Tongue (tissue), 1 donor: ENCODE measurements at regions not wholly inside any gene's neighbourhood (a gene's known extent, or its start where the extent isn't known, plus 50 kb on each side); places are given as distances from the start of the nearest gene placed in this dataset.
A peak's percentile ranks its signal among the peaks of the same experiment; 100 is the strongest.
"Not testable (repeated sequence)": the region's sequence is repeated elsewhere in the genome, so short reads cannot be mapped to it uniquely, and the experiment has no call there.

ENCODE experiments used
- DNase-seq: peaks from one replicate; pipeline ENCODE4 v3.0.0-alpha.2; 2015

GRCh38 chr4:128451270-128451905 is 163.8 kb upstream of the PGRMC2 start:
- no peak for DNase-seq

DNA sequence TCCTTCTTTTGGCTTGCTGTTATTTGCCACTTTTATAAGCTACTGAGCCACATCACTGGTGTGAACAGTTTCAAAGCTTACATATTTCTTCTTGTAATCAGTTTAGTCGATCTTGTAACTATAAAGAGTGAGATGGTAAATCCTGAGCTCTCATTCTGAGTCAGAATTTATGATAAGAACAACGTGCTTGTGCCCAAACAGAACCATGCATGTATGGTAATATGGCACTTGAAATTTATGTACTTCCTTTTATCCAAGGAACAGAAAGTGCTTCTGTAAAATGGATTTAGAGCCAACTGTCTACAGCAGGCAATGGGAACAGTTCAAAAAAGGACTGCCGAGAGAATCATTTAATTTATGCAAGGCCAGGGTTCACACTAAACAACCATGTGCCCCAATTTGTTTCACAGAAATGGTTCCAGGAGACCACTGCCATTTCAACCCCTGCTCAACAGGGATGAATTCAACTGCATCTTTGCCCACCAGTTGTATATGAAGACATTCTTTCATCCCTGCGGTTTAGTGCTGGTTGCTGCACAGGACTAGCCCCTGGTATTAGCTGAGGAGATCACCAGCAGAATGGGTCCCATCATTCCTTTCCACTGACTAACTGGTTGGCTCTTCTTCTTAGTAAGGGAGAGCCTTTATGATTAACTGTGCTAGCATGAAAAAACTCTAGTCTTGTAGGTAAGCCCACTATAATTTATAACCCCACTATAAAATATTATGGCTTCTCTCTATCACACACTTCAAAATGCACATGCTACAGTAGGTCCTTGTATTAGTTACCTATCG is 162.9 kb upstream of the PGRMC2 start:
- no peak for DNase-seq

DNA sequence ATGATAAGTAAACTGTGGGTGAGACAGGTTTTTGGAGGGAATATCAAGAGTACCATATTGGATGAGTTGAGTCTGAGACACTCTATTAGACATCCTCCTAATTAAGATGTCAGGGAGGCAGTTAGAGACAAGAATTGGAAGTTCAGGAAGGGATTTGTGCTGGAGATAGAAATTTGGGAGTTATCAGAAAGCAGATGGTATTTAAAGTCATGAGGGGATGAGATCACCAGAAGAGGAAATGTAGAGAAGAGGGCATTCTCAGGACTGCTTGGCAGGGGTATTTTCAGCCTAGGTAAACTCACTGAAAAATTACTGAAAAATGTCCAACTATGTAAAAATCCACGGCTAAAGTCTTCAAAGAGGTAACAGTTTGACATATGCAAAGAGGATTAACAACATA is 161.6 kb upstream of the PGRMC2 start:
- no peak for DNase-seq

DNA sequence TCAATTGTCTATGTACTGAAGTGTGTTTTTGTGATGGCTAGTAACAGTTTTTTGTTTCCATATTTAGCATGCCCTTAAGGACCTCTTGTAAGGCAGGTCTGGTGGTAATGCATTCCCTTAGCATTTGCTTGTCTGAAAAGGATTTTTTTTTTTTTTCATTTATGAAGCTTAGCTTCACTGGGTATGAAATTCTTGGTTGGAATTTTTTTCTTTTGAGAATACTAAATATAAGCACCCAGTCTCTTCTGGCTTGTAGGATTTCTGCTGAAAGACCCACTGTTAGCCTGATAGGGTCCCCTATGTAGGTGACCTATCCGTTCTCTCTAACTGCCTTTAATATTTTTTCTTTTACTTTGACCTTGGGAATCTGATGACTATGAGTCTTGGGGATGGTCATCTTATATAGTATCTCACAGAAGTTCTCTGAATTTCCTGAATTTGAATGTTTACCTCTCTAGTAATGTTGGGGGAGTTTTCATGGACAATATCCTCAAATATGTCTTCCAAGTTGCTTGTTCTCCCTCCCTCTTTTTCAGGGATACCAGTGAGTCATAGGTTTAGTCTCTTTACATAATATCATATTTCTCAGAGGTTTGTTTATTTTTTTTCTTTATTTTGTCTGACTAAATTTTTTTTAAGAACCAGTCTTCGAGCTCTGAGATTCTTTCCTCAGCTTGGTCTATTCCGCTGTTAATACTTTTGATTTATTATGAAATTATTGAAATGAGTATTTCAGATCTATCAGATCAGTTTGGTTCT is 157.1 kb upstream of the PGRMC2 start:
- DNase-seq = no peak

DNA sequence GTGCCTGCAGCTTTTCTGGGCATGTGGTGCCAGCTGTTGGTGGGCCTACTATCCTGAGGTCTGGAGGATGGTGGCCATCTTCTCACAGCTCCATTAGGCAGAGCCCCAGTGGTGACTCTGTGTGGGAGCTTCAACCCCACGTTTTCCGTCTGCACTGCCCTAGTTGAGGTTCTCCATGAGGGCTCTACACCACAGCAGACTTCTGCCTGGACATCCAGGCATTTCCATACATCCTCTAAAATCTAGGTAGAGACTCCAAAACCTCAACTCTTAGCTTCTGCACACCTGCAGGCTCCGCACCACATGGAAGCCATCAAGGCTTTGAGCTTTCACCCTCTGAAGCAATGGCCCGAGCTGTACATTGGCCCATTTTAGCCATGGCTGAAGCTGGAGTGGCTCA is 153.3 kb upstream of the PGRMC2 start:
- DNase-seq = no peak

- not testable (repeated sequence) for DNase-seq
Observed at GRCh38 chr4:128437023-128437422, 149.4 kb upstream of the PGRMC2 start.

DNA sequence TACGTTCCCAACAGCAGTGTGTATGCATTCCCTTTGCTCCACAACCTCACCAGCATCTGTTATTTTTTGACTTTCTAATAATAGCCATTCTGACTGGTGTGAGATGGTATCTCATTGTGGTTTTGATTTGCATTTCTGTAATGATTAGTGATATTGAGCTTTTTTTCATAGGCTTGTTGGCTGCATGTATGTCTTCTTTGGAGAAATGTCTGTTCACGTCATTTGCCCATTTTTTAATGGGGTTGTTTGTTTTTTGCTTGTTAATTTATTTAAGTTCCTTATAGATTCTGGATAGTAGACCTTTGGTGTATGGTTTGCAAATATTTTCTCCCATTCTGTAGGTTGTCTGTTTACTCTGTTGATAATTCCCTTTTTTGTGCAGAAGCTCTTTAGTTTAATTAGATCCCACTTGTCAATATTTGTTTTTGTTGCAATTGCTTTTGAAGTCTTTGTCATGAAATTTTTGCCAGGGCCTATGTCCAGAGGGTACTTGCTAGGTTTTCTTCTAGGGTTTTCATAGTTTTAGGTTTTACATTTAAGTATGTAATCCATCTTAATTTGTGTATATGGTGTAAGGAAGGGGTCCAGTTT is 141.5 kb upstream of the PGRMC2 start:
- not testable (repeated sequence) for DNase-seq

DNA sequence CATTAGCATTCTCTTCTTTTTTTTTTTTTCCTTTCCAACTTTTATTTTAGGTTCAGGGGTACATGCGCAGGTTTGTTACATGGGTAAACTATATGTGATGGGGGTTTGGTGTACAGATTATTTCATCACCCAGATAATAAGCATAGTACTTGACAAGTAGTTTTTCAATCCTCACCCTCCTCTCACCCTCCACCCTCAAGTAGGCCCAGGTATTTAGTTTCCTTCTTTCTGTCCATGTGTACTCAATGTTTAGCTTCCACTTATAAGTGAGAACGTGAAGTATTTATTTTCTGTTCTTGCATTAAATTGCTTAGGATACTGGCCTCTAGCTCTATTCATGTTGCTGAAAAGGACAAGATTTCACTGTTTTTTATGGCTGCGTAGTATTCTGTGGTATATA is 140.8 kb upstream of the PGRMC2 start:
- no peak for DNase-seq

DNA sequence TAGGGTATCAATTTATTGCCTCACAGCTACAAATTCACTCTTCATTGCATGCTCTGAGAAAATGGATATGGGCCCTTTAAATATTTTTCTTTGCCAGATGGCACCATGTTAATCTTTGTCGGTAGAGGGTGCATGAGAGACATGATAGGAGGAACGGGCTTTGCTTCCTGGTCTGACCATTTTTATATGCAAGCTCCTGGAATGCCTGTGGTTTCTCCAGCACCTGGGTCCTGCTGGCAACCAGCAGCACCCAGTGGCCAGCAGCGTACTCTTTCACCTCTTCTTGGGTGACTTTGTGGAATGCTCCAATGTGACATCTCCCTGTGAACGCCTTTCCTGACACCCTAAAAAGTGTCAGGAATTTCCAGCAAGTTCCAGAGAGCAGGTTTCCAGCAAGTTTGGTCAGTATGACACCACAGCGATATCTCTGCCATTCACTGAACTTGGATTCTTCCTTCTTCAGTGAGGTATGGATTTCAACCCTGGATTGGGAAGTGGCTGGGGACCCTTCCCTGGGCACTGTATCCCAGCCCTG is 140.3 kb upstream of the PGRMC2 start:
- DNase-seq = peak; percentile 15

DNA sequence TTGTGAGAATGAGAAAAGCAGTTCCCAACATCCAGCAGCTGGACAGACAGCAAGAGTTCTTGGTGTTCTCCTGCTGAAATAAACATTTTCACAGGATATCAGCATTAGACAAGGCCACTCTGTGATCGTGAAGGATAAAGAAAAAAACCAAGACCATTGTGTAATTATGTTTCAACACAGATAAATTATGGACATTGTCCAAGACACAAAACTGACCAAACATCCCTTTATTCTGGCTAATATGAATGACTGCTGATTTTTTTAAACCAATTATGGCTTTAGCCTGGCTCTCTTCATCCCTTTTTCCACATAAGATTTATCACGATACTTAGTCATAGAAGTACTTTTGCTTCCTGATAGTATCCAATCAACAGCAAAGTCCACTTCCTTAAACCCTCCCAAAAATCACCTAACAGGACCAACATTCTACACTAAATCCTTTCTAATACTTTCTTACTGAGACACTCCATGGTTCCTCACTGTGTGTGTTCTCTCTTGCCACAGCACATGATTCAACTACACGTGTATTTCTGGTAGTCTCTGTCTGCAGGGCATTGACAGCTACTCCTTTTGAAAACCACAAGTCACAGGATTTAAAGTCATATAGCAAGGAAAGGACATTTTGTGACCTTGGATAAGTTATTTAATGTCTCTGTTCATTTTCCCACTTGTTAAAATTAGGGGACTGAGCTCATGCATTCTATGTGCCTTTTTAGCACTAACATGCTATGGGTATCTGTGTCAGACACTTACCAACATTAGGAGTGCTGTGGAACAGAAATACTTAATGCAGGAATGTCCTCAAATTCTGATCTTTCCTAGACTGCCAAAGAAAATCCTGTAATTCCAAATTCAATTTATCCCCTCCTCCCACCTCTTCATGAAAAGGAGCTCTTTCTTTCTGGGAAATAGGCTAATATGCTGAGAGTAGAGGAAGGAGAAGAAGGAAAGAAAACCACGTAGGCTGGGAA is 137.2 kb upstream of the PGRMC2 start:
- no peak for DNase-seq

GRCh38 chr4:128422296-128422695 is 134.7 kb upstream of the PGRMC2 start:
- DNase-seq = not testable (repeated sequence)

DNA sequence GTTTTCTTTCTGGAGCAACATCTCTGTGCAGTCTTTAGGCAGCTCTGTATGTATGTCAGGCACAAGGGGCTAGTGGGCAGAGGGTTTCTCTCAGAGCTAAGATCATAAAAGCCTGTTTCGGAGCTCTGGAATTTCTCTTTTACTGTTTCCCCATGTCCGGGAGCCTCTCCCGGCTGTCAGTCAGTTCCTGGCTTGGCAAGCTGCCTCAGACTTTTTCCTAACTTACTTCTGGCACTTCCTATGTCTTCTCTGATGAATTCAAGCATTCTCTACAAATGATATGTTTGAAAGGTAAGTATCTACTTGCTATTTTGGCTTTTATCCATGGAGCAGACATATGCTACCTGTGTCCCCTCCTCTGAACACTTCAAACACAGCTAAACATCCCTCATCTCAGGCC is 129.3 kb upstream of the PGRMC2 start:
- peak; percentile 55 for DNase-seq

DNA sequence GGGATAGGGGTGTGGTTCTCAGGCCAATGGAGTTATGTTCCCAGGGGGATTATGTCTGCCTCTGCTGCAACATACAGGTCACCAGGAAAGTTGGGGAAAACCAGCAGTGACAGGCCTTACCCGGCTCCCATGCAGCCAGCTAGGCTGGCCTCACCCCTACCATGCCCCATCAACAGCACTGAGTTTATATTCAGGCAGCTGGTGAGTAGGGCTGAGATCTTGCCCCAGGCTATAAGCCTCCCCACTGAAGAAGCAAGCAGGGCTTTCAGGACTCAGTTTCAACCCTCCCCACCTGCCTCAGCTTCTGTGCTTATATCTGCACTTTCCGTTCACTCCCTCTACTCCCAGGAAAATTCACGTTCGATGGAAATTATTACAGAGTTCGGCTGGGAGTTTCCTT is 122.4 kb upstream of the PGRMC2 start:
- DNase-seq = no peak

GRCh38 chr4:128403586-128403985 is 116.0 kb upstream of the PGRMC2 start:
- no peak for DNase-seq

- no peak for DNase-seq
Observed at GRCh38 chr4:128394778-128395177, 107.2 kb upstream of the PGRMC2 start.

GRCh38 chr4:128393101-128393704 is 105.6 kb upstream of the PGRMC2 start:
- no peak for DNase-seq

DNA sequence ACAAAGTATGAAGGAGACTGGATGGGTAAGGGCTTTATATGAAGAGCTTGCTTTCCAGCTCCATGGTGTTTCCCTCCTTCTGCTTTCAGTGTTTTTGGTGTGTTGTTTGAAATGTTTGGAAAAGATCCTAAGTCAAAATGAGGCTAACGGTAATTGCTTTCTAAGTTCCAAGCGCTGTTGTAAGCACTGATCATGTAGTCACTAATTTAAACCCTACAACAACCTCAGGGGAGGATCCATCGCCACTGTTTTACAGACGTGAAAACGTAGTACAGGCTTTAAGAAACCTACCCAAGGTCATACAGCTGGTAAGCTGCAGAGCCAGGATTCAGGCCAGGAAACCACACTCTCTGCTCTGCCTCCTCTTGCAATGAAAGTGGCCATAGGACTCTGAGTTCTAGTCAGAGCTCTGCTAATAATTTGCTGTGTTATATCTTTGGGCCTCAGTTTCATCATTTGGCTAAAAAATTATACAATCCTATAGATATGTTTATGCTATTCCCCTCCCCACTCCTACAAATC is 102.9 kb upstream of the PGRMC2 start:
- DNase-seq = no peak

GRCh38 chr4:128388796-128389195 is 101.2 kb upstream of the PGRMC2 start:
- no peak for DNase-seq

- DNase-seq = no peak
Observed at GRCh38 chr4:128388352-128388630, 100.7 kb upstream of the PGRMC2 start.

GRCh38 chr4:128387600-128388351 is 100.2 kb upstream of the PGRMC2 start:
- DNase-seq = peak; percentile 40
